ENCODE measurements at regions not wholly inside any gene's neighbourhood (a gene's known extent, or its start where the extent isn't known, plus 50 kb on each side); places are given as distances from the start of the nearest gene placed in this dataset.

DNA sequence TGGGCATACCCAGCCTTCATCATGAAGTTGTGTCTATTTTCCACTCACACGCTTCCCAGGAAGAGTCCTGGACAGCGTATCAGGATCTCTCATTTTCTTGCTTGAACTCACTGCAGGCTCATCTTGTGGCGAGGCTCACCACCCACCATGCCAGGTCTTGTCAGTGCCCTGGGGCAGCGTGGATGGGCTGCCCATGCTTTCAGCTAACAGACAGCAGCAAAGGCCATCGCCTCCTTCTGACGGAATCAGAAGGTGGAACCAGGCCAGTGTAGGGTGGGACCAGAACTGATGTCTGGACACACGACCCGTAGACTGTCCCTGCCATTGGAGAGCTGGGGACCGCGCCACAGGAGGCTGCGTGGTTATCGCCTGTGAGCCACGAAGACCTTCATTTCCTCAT lies 169.4 kb downstream of the FOXL1 start:
- BruUV-seq (replicated peaks) = no TSS peak
- Histone ChIP-seq H3K9me2 (ENCODE audit: insufficient read depth, low read length) (no peaks in the 10 kb centered on the region), H3K36me3 (ENCODE audit: insufficient read depth, low read length) (no peaks in the 10 kb centered on the region), H2AFZ (ENCODE audit: low read length) (no peak overlapping the region), H3K9me3 (ENCODE audit: low read length) (no peaks in the 10 kb centered on the region), H3K79me2 (ENCODE audit: insufficient read depth, low read depth, low read length) (no peaks in the 10 kb centered on the region), H3K4me1 (ENCODE audit: insufficient read depth, low read length, poor library complexity, severe bottlenecking) (no peaks in the 10 kb centered on the region), H3K27ac (ENCODE audit: low read depth, low read length, poor library complexity, severe bottlenecking) (no peak overlapping the region), H3K4me2 (ENCODE audit: low read length) (no peak overlapping the region), H3K4me3 (ENCODE audit: low read depth, low read length, poor library complexity, severe bottlenecking) (no peak overlapping the region), H4K20me1 (ENCODE audit: insufficient read depth, low read length) (no peaks in the 10 kb centered on the region)
- no peak for DNase-seq (ENCODE audit: low spot score)
- TF ChIP-seq EZH2phosphoT487 (IDR thresholded peaks at IDR 0.05; ENCODE audit: borderline replicate concordance, low read depth, low read length) (no peak), CTCF (conservative IDR thresholded peaks at IDR 0.05; ENCODE audit: low read length) (no peak)
- intact Hi-C loops (cut with micrococcal nuclease; ENCODE audit: unreplicated experiment) = no loop called here
- ChIA-PET POLR2A (no interaction called here), CTCF (ENCODE audit: unreplicated experiment) (no interaction called here)

- ChIA-PET CTCF (ENCODE audit: unreplicated experiment) (no interaction called here), POLR2A (no interaction called here)
- no peak overlapping the region for H2AFZ ChIP-seq (ENCODE audit: low read length)
- TF ChIP-seq CTCF (conservative IDR thresholded peaks at IDR 0.05; ENCODE audit: low read length) = no peak
- no peak for TF ChIP-seq EZH2phosphoT487 (IDR thresholded peaks at IDR 0.05; ENCODE audit: borderline replicate concordance, low read depth, low read length)
- H3K4me1 ChIP-seq (ENCODE audit: insufficient read depth, low read length, poor library complexity, severe bottlenecking) = no peaks in the 10 kb centered on the region
- no peaks in the 10 kb centered on the region for H3K9me3 ChIP-seq (ENCODE audit: low read length)
- no peak overlapping the region for H3K4me2 ChIP-seq (ENCODE audit: low read length)
- BruUV-seq (replicated peaks) = no TSS peak
- DNase-seq (ENCODE audit: low spot score) = no peak
- intact Hi-C loops (cut with micrococcal nuclease; ENCODE audit: unreplicated experiment) = no loop called here
- H3K79me2 ChIP-seq (ENCODE audit: insufficient read depth, low read depth, low read length) = no peaks in the 10 kb centered on the region
- no peaks in the 10 kb centered on the region for H3K36me3 ChIP-seq (ENCODE audit: insufficient read depth, low read length)
- H3K9me2 ChIP-seq (ENCODE audit: insufficient read depth, low read length) = no peaks in the 10 kb centered on the region
- H3K4me3 ChIP-seq (ENCODE audit: low read depth, low read length, poor library complexity, severe bottlenecking) = no peak overlapping the region
- no peak overlapping the region for H3K27ac ChIP-seq (ENCODE audit: low read depth, low read length, poor library complexity, severe bottlenecking)
- H4K20me1 ChIP-seq (ENCODE audit: insufficient read depth, low read length) = no peaks in the 10 kb centered on the region
Observed at GRCh38 chr16:86748652-86749051, 170.3 kb downstream of the FOXL1 start.

DNA sequence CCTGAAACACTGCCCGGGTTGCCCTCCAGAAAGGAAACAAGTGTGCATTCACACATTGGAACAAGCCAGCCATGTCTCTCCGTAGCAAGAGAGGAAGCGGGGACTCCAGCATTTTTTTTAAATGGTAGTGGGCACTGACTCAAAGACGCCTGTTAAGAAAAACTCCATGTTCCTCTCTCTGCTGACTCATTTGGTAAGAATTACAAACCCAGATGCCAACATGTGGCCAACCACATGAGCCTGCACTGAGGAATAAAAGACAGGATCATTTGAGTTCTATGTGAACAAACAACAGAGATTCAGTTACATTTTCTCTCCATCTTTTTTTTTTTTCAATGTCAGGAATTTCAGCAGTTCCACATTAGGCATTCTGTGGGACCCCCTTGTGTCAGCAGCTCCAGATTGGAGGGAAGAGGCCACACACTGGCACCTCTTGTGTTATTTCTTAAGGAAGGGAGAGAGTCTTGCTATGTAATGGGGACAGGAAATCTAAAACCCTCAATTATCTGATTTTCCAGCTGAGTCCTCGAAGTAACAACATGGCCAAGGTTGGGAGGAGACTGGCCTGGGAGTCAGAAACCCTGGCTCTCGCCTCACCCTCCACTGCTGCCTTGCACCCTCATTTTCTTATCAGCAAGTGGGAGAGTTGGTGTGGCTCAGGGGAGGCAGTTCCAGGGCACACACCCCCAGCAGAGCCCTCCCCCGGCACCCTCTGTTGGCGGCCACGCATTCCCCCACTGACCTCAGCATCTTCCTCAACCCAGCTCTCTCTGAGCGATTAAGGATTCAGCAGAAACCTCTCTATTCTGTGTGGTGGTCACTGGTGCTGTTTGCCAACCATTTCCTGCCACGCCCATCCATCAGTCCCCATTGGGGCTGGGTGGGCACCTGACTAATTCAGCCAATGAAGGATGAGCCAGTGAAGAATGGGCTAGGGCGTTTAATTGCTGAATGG lies 173.0 kb downstream of the FOXL1 start:
- ChIA-PET CTCF (ENCODE audit: unreplicated experiment) (no interaction called here), POLR2A (no interaction called here)
- H3K4me1 ChIP-seq (ENCODE audit: insufficient read depth, low read length, poor library complexity, severe bottlenecking) = no peaks in the 10 kb centered on the region
- intact Hi-C loops (cut with micrococcal nuclease; ENCODE audit: unreplicated experiment) = no loop called here
- TF ChIP-seq EZH2phosphoT487 (IDR thresholded peaks at IDR 0.05; ENCODE audit: borderline replicate concordance, low read depth, low read length) (no peak), CTCF (conservative IDR thresholded peaks at IDR 0.05; ENCODE audit: low read length) (no peak)
- no peak overlapping the region for H2AFZ ChIP-seq (ENCODE audit: low read length)
- no peak overlapping the region for H3K4me2 ChIP-seq (ENCODE audit: low read length)
- H3K4me3 ChIP-seq (ENCODE audit: low read depth, low read length, poor library complexity, severe bottlenecking) = no peak overlapping the region
- no peaks in the 10 kb centered on the region for H4K20me1 ChIP-seq (ENCODE audit: insufficient read depth, low read length)
- no peaks in the 10 kb centered on the region for H3K79me2 ChIP-seq (ENCODE audit: insufficient read depth, low read depth, low read length)
- BruUV-seq (replicated peaks) = no TSS peak
- H3K9me2 ChIP-seq (ENCODE audit: insufficient read depth, low read length) = no peaks in the 10 kb centered on the region
- no peak overlapping the region for H3K27ac ChIP-seq (ENCODE audit: low read depth, low read length, poor library complexity, severe bottlenecking)
- DNase-seq (ENCODE audit: low spot score) = no peak
- H3K9me3 ChIP-seq (ENCODE audit: low read length) = no peaks in the 10 kb centered on the region
- no peaks in the 10 kb centered on the region for H3K36me3 ChIP-seq (ENCODE audit: insufficient read depth, low read length)

All from OCI-LY7 (cell line).